HEK293T (cell line): ENCODE measurements at regions not wholly inside any gene's neighbourhood (a gene's known extent, or its start where the extent isn't known, plus 50 kb on each side); places are given as distances from the start of the nearest gene placed in this dataset.

Experiments used
- CTCF ChIA-PET: fragments of 350-600 bp; formaldehyde crosslinking; extraction: SDS; loops from one replicate; lab custom pipeline; 2021; ENCODE audit warnings: antibody characterized with exemption, inconsistent platforms; lab: Yijun Ruan, JAX
- POLR2A ChIA-PET: fragments of 350-600 bp; formaldehyde crosslinking; extraction: SDS; loops from one replicate; lab custom pipeline; 2020; ENCODE audit warnings: antibody characterized with exemption, inconsistent platforms; lab: Yijun Ruan, JAX
- DNase-seq: peaks from one replicate; pipeline ENCODE4 v3.0.0; 2012; ENCODE audit warnings: mixed read lengths; ENCODE audit errors: extremely low spot score
- ARNT ChIP-seq: fragments of 450-650 bp; IDR thresholded peaks from 2 replicates; pipeline ENCODE4 v1.6.1; 2017; ENCODE audit warnings: mild to moderate bottlenecking
- BHLHE40 ChIP-seq: fragments of 450-650 bp; IDR thresholded peaks from 2 replicates; pipeline ENCODE4 v1.6.1; 2016; ENCODE audit warnings: mild to moderate bottlenecking, moderate library complexity, borderline replicate concordance
- CTBP1 ChIP-seq: fragments of 450-650 bp; IDR thresholded peaks from 2 replicates; pipeline ENCODE4 v1.6.1; 2016; ENCODE audit warnings: borderline replicate concordance
- ELF4 ChIP-seq: fragments of 450-650 bp; IDR thresholded peaks from 2 replicates; pipeline ENCODE4 v1.6.1; 2017; ENCODE audit warnings: antibody characterized with exemption
- FOXA1 ChIP-seq: fragments of 450-650 bp; IDR thresholded peaks from 2 replicates; pipeline ENCODE4 v1.6.1; 2016; ENCODE audit warnings: mild to moderate bottlenecking
- FOXK2 ChIP-seq: fragments of 450-650 bp; IDR thresholded peaks from 2 replicates; pipeline ENCODE4 v1.6.1; 2016; ENCODE audit warnings: mild to moderate bottlenecking
- FOXM1 ChIP-seq: fragments of 450-650 bp; IDR thresholded peaks from 2 replicates; pipeline ENCODE4 v1.6.1; 2017; ENCODE audit warnings: mild to moderate bottlenecking, borderline replicate concordance
- HDGF ChIP-seq: fragments of 450-650 bp; IDR thresholded peaks from 2 replicates; pipeline ENCODE4 v1.6.1; 2017; ENCODE audit warnings: antibody characterized with exemption, borderline replicate concordance
- L3MBTL2 ChIP-seq: fragments of 450-650 bp; conservative IDR thresholded peaks from 2 replicates; pipeline ENCODE4 v1.6.1; 2016; ENCODE audit warnings: mild to moderate bottlenecking
- LEF1 ChIP-seq: fragments of 450-650 bp; IDR thresholded peaks from 2 replicates; pipeline ENCODE4 v1.6.1; 2017; ENCODE audit warnings: mild to moderate bottlenecking, borderline replicate concordance
- NFRKB ChIP-seq: fragments of 450-650 bp; IDR thresholded peaks from 2 replicates; pipeline ENCODE4 v1.6.1; 2016; ENCODE audit warnings: mild to moderate bottlenecking, moderate library complexity
- SP1 ChIP-seq: fragments of 450-650 bp; IDR thresholded peaks from 2 replicates; pipeline ENCODE4 v1.6.1; 2017
- SUZ12 ChIP-seq: fragments of 450-650 bp; IDR thresholded peaks from 2 replicates; pipeline ENCODE4 v1.6.1; 2016; ENCODE audit warnings: mild to moderate bottlenecking
- TARDBP ChIP-seq: fragments of 450-650 bp; IDR thresholded peaks from 2 replicates; pipeline ENCODE4 v1.6.1; 2016
- ZNF384 ChIP-seq: fragments of 450-650 bp; IDR thresholded peaks from 2 replicates; pipeline ENCODE4 v1.6.1; 2016
- TF ChIP-seq, protein P1 (sequence below): fragments of 450-650 bp; IDR thresholded peaks from 2 replicates; pipeline ENCODE4 v1.6.1; 2016

DNA sequence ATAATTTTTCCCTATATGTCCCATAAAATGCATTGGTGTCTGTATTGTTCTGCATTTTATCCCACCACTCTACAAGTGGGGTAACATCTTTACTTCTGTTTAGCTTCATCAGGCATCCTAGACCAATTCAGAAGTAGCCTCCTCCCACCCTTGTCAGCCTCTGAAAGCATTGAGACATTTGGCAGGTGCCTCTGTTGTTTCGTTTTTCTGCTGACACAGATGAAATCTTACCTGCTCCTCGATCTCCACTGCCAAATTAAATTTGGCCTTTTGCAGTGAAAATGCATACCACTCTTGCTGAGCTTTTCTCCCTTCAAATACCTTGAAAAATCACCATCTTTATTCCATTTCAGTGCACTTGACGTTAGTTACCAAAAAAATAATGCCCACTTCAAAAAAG, 83.5 kb upstream of the STARD13 start:
- no peak for TF ChIP-seq SP1
- no peak for TF ChIP-seq LEF1
- no peak for TF ChIP-seq CTBP1
- no peak for TF ChIP-seq NFRKB
- no peak for TF ChIP-seq ELF4
- TF ChIP-seq, protein P1, sequence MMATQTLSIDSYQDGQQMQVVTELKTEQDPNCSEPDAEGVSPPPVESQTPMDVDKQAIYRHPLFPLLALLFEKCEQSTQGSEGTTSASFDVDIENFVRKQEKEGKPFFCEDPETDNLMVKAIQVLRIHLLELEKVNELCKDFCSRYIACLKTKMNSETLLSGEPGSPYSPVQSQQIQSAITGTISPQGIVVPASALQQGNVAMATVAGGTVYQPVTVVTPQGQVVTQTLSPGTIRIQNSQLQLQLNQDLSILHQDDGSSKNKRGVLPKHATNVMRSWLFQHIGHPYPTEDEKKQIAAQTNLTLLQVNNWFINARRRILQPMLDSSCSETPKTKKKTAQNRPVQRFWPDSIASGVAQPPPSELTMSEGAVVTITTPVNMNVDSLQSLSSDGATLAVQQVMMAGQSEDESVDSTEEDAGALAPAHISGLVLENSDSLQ, result no peak
- no peak for TF ChIP-seq FOXK2
- no peak for TF ChIP-seq FOXA1
- TF ChIP-seq ARNT, result no peak
- no peak for TF ChIP-seq BHLHE40
- DNase-seq, result no peak
- POLR2A ChIA-PET, result no interaction called here
- CTCF ChIA-PET, result no interaction called here

DNA sequence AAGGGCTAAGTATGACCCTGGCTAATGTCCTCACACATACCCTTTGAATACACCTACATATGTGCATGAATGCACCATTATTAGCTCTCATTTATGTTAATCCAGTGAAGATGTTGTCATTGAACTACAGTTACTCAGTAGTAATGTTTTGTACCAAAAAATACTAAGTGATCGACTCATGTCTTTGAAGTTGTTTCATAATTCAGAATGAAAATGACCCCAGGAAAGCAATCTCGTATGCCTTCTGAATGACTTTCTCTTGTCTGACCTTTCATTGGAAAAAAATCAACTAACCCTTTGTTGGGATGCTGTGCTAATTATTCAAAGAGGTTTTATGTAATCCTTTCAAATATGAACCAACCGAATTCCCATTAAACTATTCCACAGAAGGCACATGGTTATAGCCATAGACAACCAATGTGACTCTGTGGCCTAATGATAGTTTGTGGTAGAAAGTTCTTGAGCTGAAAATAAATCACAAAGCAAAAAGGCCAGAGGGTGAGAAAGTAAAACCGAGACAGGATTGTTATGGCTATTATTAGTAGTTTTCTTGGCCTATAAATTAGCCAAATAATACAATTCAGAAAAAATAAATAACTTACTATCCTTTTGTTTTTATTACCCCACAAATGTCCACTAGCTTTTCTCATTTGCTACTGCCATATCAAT, 86.8 kb upstream of the STARD13 start:
- no peak for DNase-seq
- POLR2A ChIA-PET, result no interaction called here
- CTCF ChIA-PET, result interaction anchor here (0.6 kb wide), 1 partner anchor 20 kb away, joined by 3 read pairs; no protein-coding TSS in a partner anchor
- TF ChIP-seq ARNT, result no peak
- TF ChIP-seq, protein P1, result no peak
- no peak for TF ChIP-seq FOXK2
- TF ChIP-seq FOXA1, result no peak
- no peak for TF ChIP-seq FOXM1
- TF ChIP-seq LEF1, result no peak
- TF ChIP-seq ELF4, result no peak
- TF ChIP-seq SP1, result no peak
- TF ChIP-seq HDGF, result no peak
- TF ChIP-seq SUZ12, result no peak
- TF ChIP-seq CTBP1, result no peak
- TF ChIP-seq TARDBP, result no peak
- no peak for TF ChIP-seq NFRKB
- no peak for TF ChIP-seq BHLHE40
- TF ChIP-seq L3MBTL2, result no peak
- no peak for TF ChIP-seq ZNF384

DNA sequence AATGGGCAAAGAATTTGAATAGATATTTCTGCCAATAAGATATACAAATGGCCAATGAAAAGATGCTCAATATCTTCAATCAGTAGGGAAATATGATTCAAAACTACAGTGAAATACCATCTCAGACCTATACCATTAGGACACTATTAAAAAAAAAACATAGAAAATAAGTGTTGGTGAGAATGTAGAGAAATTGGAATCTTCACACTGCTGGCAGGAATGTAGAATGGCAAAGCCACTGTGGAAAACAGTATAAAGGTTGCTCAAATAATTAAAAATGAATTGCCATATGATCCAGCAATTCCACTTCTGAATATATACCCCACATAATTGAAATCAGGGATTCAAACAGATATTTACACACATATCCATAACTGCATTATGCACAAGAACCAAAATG, 88.1 kb upstream of the STARD13 start:
- POLR2A ChIA-PET, result no interaction called here
- CTCF ChIA-PET, result no interaction called here
- no peak for TF ChIP-seq TARDBP
- no peak for TF ChIP-seq FOXA1
- no peak for DNase-seq

DNA sequence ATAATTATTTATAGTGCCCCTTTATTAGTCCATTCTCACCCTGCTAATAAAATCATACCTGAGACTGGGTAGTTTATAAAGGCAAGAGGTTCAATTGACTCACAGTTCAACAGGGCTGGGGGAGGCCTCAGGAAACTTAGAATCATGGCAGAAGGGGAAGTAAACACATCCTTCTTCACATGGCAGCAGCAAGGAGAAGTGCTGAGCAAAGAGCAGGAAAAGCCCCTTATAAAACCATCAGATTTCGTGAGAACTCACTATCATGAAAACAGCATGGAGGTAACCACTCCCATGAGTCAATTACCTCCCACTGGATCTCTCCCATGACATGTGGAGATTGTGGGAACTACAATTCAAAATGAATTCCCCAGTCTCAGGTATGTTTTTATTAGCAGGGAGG, 89.9 kb upstream of the STARD13 start:
- ChIA-PET POLR2A (no interaction called here), CTCF (interaction anchor here (0.6 kb wide), 1 partner anchor 185 kb away, joined by 4 read pairs; no protein-coding TSS in a partner anchor)
- no peak for DNase-seq
- TF ChIP-seq ARNT (0 out of 2 replicates have a peak, but pooled peaks have one; percentile 33), FOXA1 (no peak)

DNA sequence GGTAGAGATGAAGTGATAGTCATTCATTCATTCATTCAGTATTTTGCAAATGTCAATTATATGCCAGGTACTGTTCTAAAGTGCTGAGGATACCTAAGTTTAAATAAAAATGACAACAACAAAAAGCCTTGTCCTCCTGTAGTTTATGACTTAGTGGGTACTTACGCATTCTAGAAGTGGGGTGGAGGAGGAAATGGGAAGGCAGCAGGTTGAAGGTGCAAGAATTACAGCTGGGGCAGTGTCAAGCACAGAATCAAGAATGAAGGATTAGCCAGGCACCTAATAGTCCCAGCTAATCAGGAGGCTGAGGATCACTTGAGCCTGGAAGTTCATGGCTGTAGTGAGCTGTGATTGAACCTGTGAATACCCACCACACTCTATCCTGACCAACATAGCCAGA, 90.7 kb upstream of the STARD13 start:
- POLR2A ChIA-PET, result no interaction called here
- CTCF ChIA-PET, result interaction anchor here (0.6 kb wide), 1 partner anchor 186 kb away, joined by 4 read pairs; no protein-coding TSS in a partner anchor
- TF ChIP-seq CTBP1 (no peak), FOXK2 (no peak), TARDBP (no peak), HDGF (no peak)
- DNase-seq, result no peak

DNA sequence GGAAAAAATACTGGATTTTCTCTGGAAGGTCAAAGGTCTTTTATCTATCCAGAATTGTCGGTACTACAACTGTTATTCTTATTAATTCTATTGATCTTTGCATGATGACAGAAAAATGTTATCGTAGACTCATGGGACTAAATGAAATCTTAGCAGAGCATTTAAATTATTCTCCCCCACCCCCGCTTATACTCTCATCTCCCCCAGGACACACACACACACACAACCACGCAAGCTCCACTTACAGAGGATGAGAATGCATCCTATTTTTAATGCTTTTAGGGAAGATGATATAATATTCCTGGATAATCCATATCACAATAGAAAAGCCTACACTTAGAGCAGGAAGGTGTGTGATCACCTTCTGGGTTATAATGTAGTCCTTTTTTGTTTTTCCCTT, 91.9 kb upstream of the STARD13 start:
- ChIA-PET POLR2A (interaction anchor here (0.6 kb wide), 1 partner anchor 257 kb away, joined by 3 read pairs; no protein-coding TSS in a partner anchor), CTCF (no interaction called here)
- TF ChIP-seq SP1, result no peak
- no peak for TF ChIP-seq HDGF
- no peak for TF ChIP-seq FOXA1
- TF ChIP-seq, protein P1, result no peak
- TF ChIP-seq CTBP1, result no peak
- no peak for TF ChIP-seq L3MBTL2
- no peak for TF ChIP-seq FOXM1
- TF ChIP-seq FOXK2, result no peak
- TF ChIP-seq ZNF384, result no peak
- no peak for TF ChIP-seq SUZ12
- TF ChIP-seq BHLHE40, result no peak
- no peak for TF ChIP-seq NFRKB
- TF ChIP-seq ELF4, result no peak
- no peak for TF ChIP-seq TARDBP
- TF ChIP-seq LEF1, result no peak
- no peak for TF ChIP-seq ARNT
- DNase-seq, result no peak

DNA sequence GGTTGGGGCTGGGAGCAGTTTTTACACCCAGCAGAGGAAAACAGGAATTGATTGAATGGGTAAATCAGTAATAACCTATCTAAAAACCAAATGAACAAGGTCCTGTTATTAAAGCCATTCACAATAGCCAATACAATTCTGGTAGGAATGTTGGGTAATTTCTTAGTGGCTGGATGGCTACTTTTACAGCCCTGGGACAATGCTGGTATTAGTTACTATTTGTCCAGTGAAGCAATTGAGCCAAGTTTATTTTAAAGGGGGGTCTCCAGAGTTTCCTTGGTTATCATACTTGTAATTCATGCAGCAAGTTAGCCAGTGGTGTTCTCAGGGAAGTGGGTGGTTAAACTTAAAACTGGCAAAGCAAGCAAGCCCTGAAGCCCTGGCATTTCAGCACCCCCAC, 92.3 kb upstream of the STARD13 start:
- TF ChIP-seq NFRKB (no peak), ZNF384 (no peak), LEF1 (no peak), TARDBP (no peak), FOXA1 (no peak), SUZ12 (no peak), ELF4 (no peak), BHLHE40 (no peak), CTBP1 (no peak), HDGF (no peak), SP1 (no peak), L3MBTL2 (no peak)
- TF ChIP-seq, protein P1, result no peak
- POLR2A ChIA-PET, result interaction anchor here (0.6 kb wide), 1 partner anchor 257 kb away, joined by 3 read pairs; no protein-coding TSS in a partner anchor
- no peak for DNase-seq
- CTCF ChIA-PET, result no interaction called here
